Uterus (tissue), 2 donors: ENCODE measurements at regions not wholly inside any gene's neighbourhood (a gene's known extent, or its start where the extent isn't known, plus 50 kb on each side); places are given as distances from the start of the nearest gene placed in this dataset.

ENCODE experiments used
- CTCF ChIP-seq, 4 experiments: fragments of 200-600 bp in 2 of 4; fragments of 450-650 bp in 2 of 4; sonication (generic) in 2 of 4; IDR thresholded peaks; one replicate each; pipeline ENCODE4 v1.5.1; 2016 to 2019; ENCODE audit warnings: antibody characterized with exemption in 4 of 4, mild to moderate bottlenecking in 2 of 4, moderate library complexity in 1 of 4
- POLR2A ChIP-seq, 2 donors: fragments of 450-650 bp; IDR thresholded peaks; one replicate each; pipeline ENCODE4 v1.6.1; 2016; ENCODE audit warnings: antibody characterized with exemption in 2 of 2, mild to moderate bottlenecking in 1 of 2, moderate library complexity in 1 of 2

DNA sequence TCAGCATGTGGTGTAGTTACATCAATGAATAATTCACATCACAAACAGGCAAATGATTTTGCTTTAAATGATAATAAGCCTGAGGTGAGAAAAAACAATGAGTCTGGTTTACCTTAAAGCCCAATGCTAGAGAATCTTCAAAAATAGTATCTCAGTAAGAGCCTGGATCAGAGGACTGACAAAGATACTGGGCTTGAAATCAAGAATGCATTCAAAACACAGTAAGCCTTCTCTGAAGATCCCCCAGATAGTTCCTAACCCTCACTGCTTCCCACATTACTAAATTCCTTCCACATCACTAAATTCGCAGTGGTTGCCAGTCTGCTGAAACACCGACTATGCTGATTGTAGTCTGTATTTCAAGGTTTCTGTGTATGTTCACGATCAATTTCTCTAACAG lies 514.9 kb downstream of the SUCLG1 start:
- TF ChIP-seq CTCF (IDR thresholded peaks at IDR 0.05) (no peak), POLR2A (IDR thresholded peaks at IDR 0.05) (no peak)
